ENCODE measurements at regions not wholly inside any gene's neighbourhood (a gene's known extent, or its start where the extent isn't known, plus 50 kb on each side); places are given as distances from the start of the nearest gene placed in this dataset.

- DNase-seq (ENCODE audit: low read depth in 4 of 4, low spot score in 2 of 4), result no peak
Measured at GRCh38 chr7:68537051-68537773, 1061.1 kb upstream of the AUTS2 start.

GRCh38 chr7:68537774-68538071, 1060.6 kb upstream of the AUTS2 start:
- DNase-seq (ENCODE audit: low read depth in 4 of 4, low spot score in 2 of 4), result no peak

- no peak for DNase-seq (ENCODE audit: low read depth in 4 of 4, low spot score in 2 of 4)
Measured at GRCh38 chr7:68542831-68543230, 1055.4 kb upstream of the AUTS2 start.

GRCh38 chr7:68544851-68545250, 1053.4 kb upstream of the AUTS2 start:
- no peak for DNase-seq (ENCODE audit: low read depth in 4 of 4, low spot score in 2 of 4)

- DNase-seq (ENCODE audit: low read depth in 4 of 4, low spot score in 2 of 4), result no peak
Measured at GRCh38 chr7:68547181-68547580, 1051.1 kb upstream of the AUTS2 start.

- no peak for DNase-seq (ENCODE audit: low read depth in 4 of 4, low spot score in 2 of 4)
Measured at GRCh38 chr7:68547799-68548198, 1050.5 kb upstream of the AUTS2 start.

- DNase-seq (ENCODE audit: low read depth in 4 of 4, low spot score in 2 of 4), result no peak
Measured at GRCh38 chr7:68550027-68550426, 1048.2 kb upstream of the AUTS2 start.

GRCh38 chr7:68550635-68551034, 1047.6 kb upstream of the AUTS2 start:
- DNase-seq (ENCODE audit: low read depth in 4 of 4, low spot score in 2 of 4), result no peak

- no peak for DNase-seq (ENCODE audit: low read depth in 4 of 4, low spot score in 2 of 4)
Measured at GRCh38 chr7:68556537-68556936, 1041.7 kb upstream of the AUTS2 start.

- no peak for DNase-seq (ENCODE audit: low read depth in 4 of 4, low spot score in 2 of 4)
Measured at GRCh38 chr7:68559518-68559917, 1038.8 kb upstream of the AUTS2 start.

- no peak for DNase-seq (ENCODE audit: low read depth in 4 of 4, low spot score in 2 of 4)
Measured at GRCh38 chr7:68562323-68562899, 1035.9 kb upstream of the AUTS2 start.

- no peak for DNase-seq (ENCODE audit: low read depth in 4 of 4, low spot score in 2 of 4)
Measured at GRCh38 chr7:68564306-68565135, 1033.8 kb upstream of the AUTS2 start.

- no peak for DNase-seq (ENCODE audit: low read depth in 4 of 4, low spot score in 2 of 4)
Measured at GRCh38 chr7:68571286-68571685, 1027.0 kb upstream of the AUTS2 start.

GRCh38 chr7:68573271-68574005, 1024.8 kb upstream of the AUTS2 start:
- no peak for DNase-seq (ENCODE audit: low read depth in 4 of 4, low spot score in 2 of 4)

GRCh38 chr7:68576366-68576765, 1021.9 kb upstream of the AUTS2 start:
- no peak for DNase-seq (ENCODE audit: low read depth in 4 of 4, low spot score in 2 of 4)

- no peak for DNase-seq (ENCODE audit: low read depth in 4 of 4, low spot score in 2 of 4)
Measured at GRCh38 chr7:68581417-68581816, 1016.9 kb upstream of the AUTS2 start.

- DNase-seq (ENCODE audit: low read depth in 4 of 4, low spot score in 2 of 4), result no peak
Measured at GRCh38 chr7:68587599-68587998, 1010.7 kb upstream of the AUTS2 start.

GRCh38 chr7:68601826-68602225, 996.4 kb upstream of the AUTS2 start:
- DNase-seq (ENCODE audit: low read depth in 4 of 4, low spot score in 2 of 4), result no peak

- DNase-seq (ENCODE audit: low read depth in 4 of 4, low spot score in 2 of 4), result no peak
Measured at GRCh38 chr7:68604541-68604940, 993.7 kb upstream of the AUTS2 start.

- DNase-seq (ENCODE audit: low read depth in 4 of 4, low spot score in 2 of 4), result peak in 3 of 4 donors; percentile 44 to 60 (median 50)
Measured at GRCh38 chr7:68610701-68611100, 987.6 kb upstream of the AUTS2 start.

GRCh38 chr7:68613405-68613804, 984.9 kb upstream of the AUTS2 start:
- DNase-seq (ENCODE audit: low read depth in 4 of 4, low spot score in 2 of 4), result no peak
